Sigmoid colon (tissue), 6 donors: ENCODE measurements at regions not wholly inside any gene's neighbourhood (a gene's known extent, or its start where the extent isn't known, plus 50 kb on each side); places are given as distances from the start of the nearest gene placed in this dataset.

Experiments
- DNase-seq: peaks from one replicate; pipeline ENCODE4 v3.0.0-alpha.2; 2019
- H3K27ac ChIP-seq, 4 donors: fragments of 200-600 bp; sonication (generic); one replicate each; pipeline ENCODE4 v1.5.1; 2016 to 2019; ENCODE audit warnings: mild to moderate bottlenecking in 1 of 4
- H3K27me3 ChIP-seq, 3 donors: fragments of 200-600 bp; sonication (generic); one replicate each; pipeline ENCODE4 v1.5.1; 2019; ENCODE audit warnings: mild to moderate bottlenecking in 1 of 3
- H3K36me3 ChIP-seq, 4 donors: fragments of 200-600 bp; sonication (generic); one replicate each; pipeline ENCODE4 v1.5.1; 2016 to 2019
- H3K4me1 ChIP-seq, 4 donors: fragments of 200-600 bp; sonication (generic); one replicate each; pipeline ENCODE4 v1.5.1; 2017 to 2019
- H3K4me3 ChIP-seq, 4 donors: fragments of 200-600 bp; sonication (generic); one replicate each; pipeline ENCODE4 v1.5.1; 2017 to 2019; ENCODE audit warnings: mild to moderate bottlenecking in 2 of 4, moderate library complexity in 1 of 4
- H3K9me3 ChIP-seq, 4 donors: fragments of 200-600 bp in 3 of 4; sonication (generic) in 3 of 4; one replicate each; pipeline versions ENCODE4 v1.5.1 to v1.6.1; 2013 to 2019
- CTCF ChIP-seq, 4 experiments: fragments of 450-650 bp in 3 of 4; fragments of 200-600 bp in 1 of 4; IDR thresholded peaks; one replicate each; pipeline ENCODE4 v1.5.1; 2016 to 2019; ENCODE audit warnings: antibody characterized with exemption in 4 of 4, mild to moderate bottlenecking in 3 of 4, moderate library complexity in 2 of 4
- EP300 ChIP-seq, 4 donors: sonication (generic); formaldehyde crosslinking; IDR thresholded peaks; one replicate each; pipeline ENCODE4 v1.6.1; 2017; ENCODE audit warnings: antibody characterized with exemption in 4 of 4
- POLR2A ChIP-seq, 2 donors: fragments of 450-650 bp; IDR thresholded peaks; one replicate each; pipeline ENCODE4 v1.6.1; 2016; ENCODE audit warnings: antibody characterized with exemption in 2 of 2, mild to moderate bottlenecking in 2 of 2, moderate library complexity in 2 of 2
- POLR2AphosphoS5 ChIP-seq, 4 donors: sonication (generic); formaldehyde crosslinking; IDR thresholded peaks; one replicate each; pipeline ENCODE4 v1.6.1; 2017; ENCODE audit warnings: antibody characterized with exemption in 4 of 4
- WGBS, 2 donors: extraction: QIAGEN DNeasy Blood & Tissue Kit; methylation state at CpG; one replicate each; pipeline ENCODE4 v1.1.7; 2013; 5-methylcytosine and 5-hydroxymethylcytosine counted together
- intact Hi-C: fragments of 100-400 bp; cut with DNase I; formaldehyde crosslinking; loops from one replicate; pipeline ENCODE4 v1.15.1; 2023
- donor health status: healthy with polysubstance abuse.
- donor health status: healthy.

DNA sequence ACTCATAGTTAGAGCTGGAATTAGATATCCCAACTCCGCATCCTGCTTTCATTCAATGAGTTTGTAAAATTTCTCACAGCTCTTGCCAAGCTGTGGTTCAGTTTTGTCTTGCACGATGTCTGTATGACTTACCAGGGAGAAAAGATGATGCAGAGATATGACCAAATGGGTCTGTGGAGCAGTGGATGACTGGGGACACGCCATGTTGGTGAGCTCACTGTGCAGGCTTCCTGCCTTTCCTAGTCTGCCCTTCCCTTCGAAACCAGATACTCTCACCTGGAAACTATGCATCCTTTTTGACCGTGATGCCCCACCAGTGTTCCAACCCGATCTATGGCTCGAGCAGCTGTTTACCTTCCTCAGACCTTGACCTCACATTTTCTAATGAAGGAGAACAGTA lies 262.7 kb upstream of the BMP2 start:
- WGBS, 2 donors: 87 to 90% methylated on average over 7 of the region's 7 CpGs
- Histone ChIP-seq H3K27me3 (no peaks in the 10 kb centered on the region), H3K9me3 (no peaks in the 10 kb centered on the region), H3K27ac (no peak overlapping the region), H3K4me3 (no peak overlapping the region), H3K4me1 (no peaks in the 10 kb centered on the region), H3K36me3 (no peaks in the 10 kb centered on the region)
- TF ChIP-seq EP300 (IDR thresholded peaks at IDR 0.05) (no peak), POLR2A (IDR thresholded peaks at IDR 0.05) (no peak), CTCF (IDR thresholded peaks at IDR 0.05) (no peak), POLR2AphosphoS5 (IDR thresholded peaks at IDR 0.05) (no peak)
- intact Hi-C loops: no loop called here
- DNase-seq: no peak

DNA sequence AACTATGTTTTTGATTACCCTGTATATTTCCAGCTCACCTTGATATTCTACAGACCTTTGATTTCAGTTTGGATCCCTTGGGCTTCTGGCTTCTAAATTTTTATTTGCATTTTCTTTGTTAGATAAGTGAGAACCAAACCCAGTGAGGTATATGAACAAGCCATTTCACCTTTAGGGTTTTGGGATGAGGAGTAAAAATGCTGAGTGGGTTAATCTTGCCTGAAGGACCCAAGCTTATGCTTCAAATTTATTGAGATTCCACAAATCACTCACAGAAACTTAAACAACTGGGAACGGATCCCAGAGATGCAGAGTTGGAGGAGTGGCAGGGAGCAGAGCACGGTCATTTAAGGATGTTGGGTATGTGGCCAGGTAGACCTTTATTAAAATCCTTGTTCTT lies 263.3 kb upstream of the BMP2 start:
- intact Hi-C loops: no loop called here

DNA sequence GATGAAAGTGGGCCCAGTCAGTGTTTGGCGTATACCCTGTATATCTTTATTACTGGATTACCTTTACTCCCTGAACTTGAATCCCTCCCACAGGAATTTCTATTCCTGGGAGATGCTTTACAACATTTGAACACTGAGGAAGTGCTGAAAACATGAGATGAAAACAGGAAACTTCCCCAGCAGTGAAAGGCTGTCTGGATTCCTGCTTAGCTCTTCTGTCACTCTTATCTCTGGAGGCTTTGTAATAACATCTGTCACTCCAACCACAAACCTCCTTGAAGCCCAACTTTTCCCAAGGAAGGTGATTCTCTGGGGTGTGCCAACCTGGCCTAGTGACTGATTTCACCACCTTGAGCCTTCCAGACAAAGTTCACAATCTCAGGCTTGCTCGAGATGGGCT lies 264.5 kb upstream of the BMP2 start:
- no peak overlapping the region for H3K27ac ChIP-seq
- TF ChIP-seq EP300 (IDR thresholded peaks at IDR 0.05) (no peak), POLR2A (IDR thresholded peaks at IDR 0.05) (no peak), CTCF (IDR thresholded peaks at IDR 0.05) (no peak), POLR2AphosphoS5 (IDR thresholded peaks at IDR 0.05) (no peak)
- no peaks in the 10 kb centered on the region for H3K9me3 ChIP-seq
- no peaks in the 10 kb centered on the region for H3K4me1 ChIP-seq
- H3K27me3 ChIP-seq: no peaks in the 10 kb centered on the region
- no peaks in the 10 kb centered on the region for H3K36me3 ChIP-seq
- no peak overlapping the region for H3K4me3 ChIP-seq
- intact Hi-C loops: no loop called here
- no peak for DNase-seq
- WGBS, 2 donors: 83 to 87% methylated on average over 2 of the region's 2 CpGs

More for the DNA sequence above, 263.3 kb upstream of the BMP2 start:
- no peak for DNase-seq
- no peaks in the 10 kb centered on the region for H3K4me1 ChIP-seq
- no peaks in the 10 kb centered on the region for H3K27me3 ChIP-seq
- H3K27ac ChIP-seq: no peak overlapping the region
- H3K36me3 ChIP-seq: no peaks in the 10 kb centered on the region
- WGBS, 2 donors: 62 to 68% methylated on average over 2 of the region's 2 CpGs
- TF ChIP-seq EP300 (IDR thresholded peaks at IDR 0.05) (no peak), POLR2A (IDR thresholded peaks at IDR 0.05) (no peak), POLR2AphosphoS5 (IDR thresholded peaks at IDR 0.05) (no peak), CTCF (IDR thresholded peaks at IDR 0.05) (no peak)
- H3K9me3 ChIP-seq: no peaks in the 10 kb centered on the region
- H3K4me3 ChIP-seq: no peak overlapping the region

DNA sequence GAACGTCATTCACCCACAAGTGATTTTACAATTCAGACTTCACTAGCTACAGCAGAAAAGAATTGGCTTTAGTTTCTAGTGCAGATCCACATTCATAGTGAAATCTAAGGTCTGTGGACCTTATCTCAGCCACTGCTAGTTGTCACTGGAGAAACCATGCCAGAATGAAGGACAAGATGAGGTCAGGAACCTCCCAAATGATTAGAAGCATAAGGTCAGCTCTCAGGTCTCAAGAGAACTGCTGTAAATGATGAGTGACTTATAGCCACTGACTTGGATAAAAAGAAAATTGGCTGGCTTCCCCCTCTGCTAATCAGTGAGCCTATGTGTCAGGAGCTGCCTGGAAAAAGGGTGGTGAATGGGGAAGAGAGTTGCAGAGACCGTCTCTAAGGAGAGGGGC lies 265.3 kb upstream of the BMP2 start:
- no peak for DNase-seq
- no peaks in the 10 kb centered on the region for H3K27me3 ChIP-seq
- 82 to 89% methylated on average over 2 of the region's 2 CpGs for WGBS, 2 donors
- H3K36me3 ChIP-seq: no peaks in the 10 kb centered on the region
- TF ChIP-seq POLR2AphosphoS5 (IDR thresholded peaks at IDR 0.05) (no peak), EP300 (IDR thresholded peaks at IDR 0.05) (no peak), CTCF (IDR thresholded peaks at IDR 0.05) (no peak), POLR2A (IDR thresholded peaks at IDR 0.05) (no peak)
- H3K4me3 ChIP-seq: no peak overlapping the region
- no peaks in the 10 kb centered on the region for H3K4me1 ChIP-seq
- no peak overlapping the region for H3K27ac ChIP-seq
- intact Hi-C loops: no loop called here
- no peaks in the 10 kb centered on the region for H3K9me3 ChIP-seq

- Histone ChIP-seq H3K4me1 (no peaks in the 10 kb centered on the region), H3K27me3 (no peaks in the 10 kb centered on the region), H3K27ac (no peak overlapping the region), H3K4me3 (no peak overlapping the region), H3K36me3 (no peaks in the 10 kb centered on the region), H3K9me3 (no peaks in the 10 kb centered on the region)
- no peak for TF ChIP-seq POLR2AphosphoS5 (IDR thresholded peaks at IDR 0.05)
- intact Hi-C loops: no loop called here
- no peak for DNase-seq
- WGBS, 2 donors: 50 to 57% methylated on average over 1 of the region's 1 CpG
These were observed 266.4 kb upstream of the BMP2 start for GRCh38 chr20:6501061-6501460.
